H9 (cell line): ENCODE measurements at regions not wholly inside any gene's neighbourhood (a gene's known extent, or its start where the extent isn't known, plus 50 kb on each side); places are given as distances from the start of the nearest gene placed in this dataset.

Source experiments
- DNase-seq: peaks from one replicate; pipeline ENCODE4 v3.0.0-alpha.2; 2017
- H2AFZ ChIP-seq: one replicate; pipeline ENCODE4 v1.6.1; 2013; ENCODE audit warnings: mild to moderate bottlenecking, low read length, control low read depth, moderate library complexity
- H2AK5ac ChIP-seq: 2 replicates; pipeline ENCODE4 v1.6.1; 2013; ENCODE audit warnings: low read length, control low read depth, mixed read lengths; ENCODE audit not compliant: insufficient read length
- H2BK120ac ChIP-seq: one replicate; pipeline ENCODE4 v1.6.1; 2013; ENCODE audit warnings: low read depth, mild to moderate bottlenecking, low read length, control low read depth, inconsistent platforms; ENCODE audit not compliant: poor library complexity, severe bottlenecking
- H2BK12ac ChIP-seq: 2 replicates; pipeline ENCODE4 v1.6.1; 2013; ENCODE audit warnings: low read length, control low read depth, mixed read lengths, low read depth; ENCODE audit not compliant: insufficient read length
- H2BK15ac ChIP-seq: 2 replicates; pipeline ENCODE4 v1.6.1; 2013; ENCODE audit warnings: low read depth, low read length, control low read depth
- H2BK20ac ChIP-seq: one replicate; pipeline ENCODE4 v1.6.1; 2013; ENCODE audit warnings: low read depth, mild to moderate bottlenecking, low read length, control low read depth, inconsistent platforms; ENCODE audit not compliant: poor library complexity, severe bottlenecking
- H2BK5ac ChIP-seq: 2 replicates; pipeline ENCODE4 v1.6.1; 2013; ENCODE audit warnings: low read length, control low read depth, mixed read lengths; ENCODE audit not compliant: insufficient read length
- H3K14ac ChIP-seq: 2 replicates; pipeline ENCODE4 v1.6.1; 2013; ENCODE audit warnings: low read length, control low read depth; ENCODE audit not compliant: insufficient read depth
- H3K18ac ChIP-seq: 2 replicates; pipeline ENCODE4 v1.6.1; 2013; ENCODE audit warnings: low read depth, mild to moderate bottlenecking, mixed read lengths, low read length, control low read depth; ENCODE audit not compliant: insufficient read length
- H3K23ac ChIP-seq: 2 replicates; pipeline ENCODE4 v1.6.1; 2013; ENCODE audit warnings: low read length, control low read depth, mixed read lengths, low read depth; ENCODE audit not compliant: insufficient read length
- H3K23me2 ChIP-seq: 2 replicates; pipeline ENCODE4 v1.6.1; 2013; ENCODE audit warnings: low read depth, mild to moderate bottlenecking, mixed read lengths, low read length, control low read depth; ENCODE audit not compliant: insufficient read length, poor library complexity, severe bottlenecking
- H3K27ac ChIP-seq: 2 replicates; pipeline ENCODE4 v1.5.1; 2013; ENCODE audit warnings: low read length, control low read depth, mixed read lengths, low read depth; ENCODE audit not compliant: insufficient read length
- H3K27me3 ChIP-seq: 2 replicates; pipeline ENCODE4 v1.6.1; 2013; ENCODE audit warnings: low read length, control low read depth, inconsistent platforms; ENCODE audit not compliant: insufficient read depth
- H3K4ac ChIP-seq: 2 replicates; pipeline ENCODE4 v1.6.1; 2013; ENCODE audit warnings: low read depth, mild to moderate bottlenecking, control low read depth, inconsistent platforms, low read length, moderate library complexity
- H3K4me1 ChIP-seq: 2 replicates; pipeline ENCODE4 v1.6.1; 2013; ENCODE audit warnings: low read length, control low read depth, inconsistent platforms; ENCODE audit not compliant: insufficient read depth
- H3K4me2 ChIP-seq: 2 replicates; pipeline ENCODE4 v1.6.1; 2013; ENCODE audit warnings: low read length, control low read depth, mixed read lengths; ENCODE audit not compliant: insufficient read length, insufficient read depth
- H3K56ac ChIP-seq: 2 replicates; pipeline ENCODE4 v1.6.1; 2013; ENCODE audit warnings: low read depth, mild to moderate bottlenecking, mixed read lengths, low read length, control low read depth; ENCODE audit not compliant: insufficient read length
- H3K79me1 ChIP-seq: 2 replicates; pipeline ENCODE4 v1.6.1; 2013; ENCODE audit warnings: low read depth, mild to moderate bottlenecking, moderate library complexity, low read length, control low read depth, inconsistent platforms; ENCODE audit not compliant: insufficient read depth, poor library complexity, severe bottlenecking
- H3K79me2 ChIP-seq: 2 replicates; pipeline ENCODE4 v1.6.1; 2013; ENCODE audit warnings: low read length, control low read depth, inconsistent platforms; ENCODE audit not compliant: insufficient read depth
- H3K9ac ChIP-seq: 2 replicates; pipeline ENCODE4 v1.6.1; 2013; ENCODE audit warnings: low read length, control low read depth, mixed read lengths; ENCODE audit not compliant: insufficient read length; ENCODE audit errors: extremely low read depth
- H3K9me3 ChIP-seq: one replicate; pipeline ENCODE4 v1.6.1; 2013; ENCODE audit warnings: low read depth, low read length, inconsistent platforms; ENCODE audit not compliant: control insufficient read depth
- H3T11ph ChIP-seq: one replicate; pipeline ENCODE4 v1.6.1; 2013; ENCODE audit warnings: mild to moderate bottlenecking, low read length, control low read depth, inconsistent platforms
- H4K20me1 ChIP-seq: one replicate; pipeline ENCODE4 v1.6.1; 2013; ENCODE audit not compliant: control insufficient read depth, insufficient read length, insufficient read depth
- H4K5ac ChIP-seq: 2 replicates; pipeline ENCODE4 v1.6.1; 2013; ENCODE audit warnings: low read depth, mild to moderate bottlenecking, mixed read lengths, low read length, control low read depth; ENCODE audit not compliant: insufficient read length
- H4K8ac ChIP-seq: replicated peaks from 2 replicates; pipeline ENCODE4 v1.6.1; 2013; ENCODE audit warnings: low read length, control low read depth, mixed read lengths, low read depth; ENCODE audit not compliant: insufficient read length
- H4K91ac ChIP-seq: 2 replicates; pipeline ENCODE4 v1.6.1; 2013; ENCODE audit warnings: low read depth, mild to moderate bottlenecking, moderate library complexity, mixed read lengths, low read length, control low read depth; ENCODE audit not compliant: insufficient read length
- H3K27ac Mint-ChIP-seq, 3 experiments: 2 replicates in 2 of 3; 3 replicates in 1 of 3; pipeline ENCODE4 v1.8.0; 2020 to 2021; ENCODE audit warnings: mixed read lengths in 3 of 3, mild to moderate bottlenecking in 1 of 3, moderate library complexity in 1 of 3
- H3K27me3 Mint-ChIP-seq: 2 replicates; pipeline ENCODE4 v1.8.0; 2021; ENCODE audit warnings: low read depth, mild to moderate bottlenecking, moderate library complexity, mixed read lengths
- H3K36me3 Mint-ChIP-seq, 3 experiments: 2 replicates in 2 of 3; 3 replicates in 1 of 3; pipeline ENCODE4 v1.8.0; 2020 to 2021; ENCODE audit warnings: low read depth in 3 of 3, mixed read lengths in 3 of 3; ENCODE audit not compliant: insufficient read depth in 1 of 3
- H3K4me1 Mint-ChIP-seq, 2 experiments: 2 replicates each; pipeline ENCODE4 v1.8.0; 2020; ENCODE audit warnings: mixed read lengths in 2 of 2
- H3K4me3 Mint-ChIP-seq, 2 experiments: 2 replicates in 1 of 2; 3 replicates in 1 of 2; pipeline ENCODE4 v1.8.0; 2020 to 2021; ENCODE audit warnings: mild to moderate bottlenecking in 2 of 2, mixed read lengths in 2 of 2, moderate library complexity in 1 of 2
- H3K9me3 Mint-ChIP-seq, 2 experiments: 2 replicates in 1 of 2; 3 replicates in 1 of 2; pipeline ENCODE4 v1.8.0; 2020; ENCODE audit warnings: mild to moderate bottlenecking in 2 of 2, mixed read lengths in 2 of 2, moderate library complexity in 1 of 2
- CTCF ChIP-seq: fragments of 200-600 bp; sonication (generic); conservative IDR thresholded peaks from 3 replicates; pipeline ENCODE4 v1.8.0; 2021; ENCODE audit warnings: antibody characterized with exemption, mild to moderate bottlenecking
- WGBS: extraction: QIAGEN DNeasy Blood & Tissue Kit; methylation state at CpG from one replicate; pipeline ENCODE4 v1.1.7; 2013; ENCODE audit warnings: missing lambda C conversion rate, low lambda C conversion rate, mixed read lengths; ENCODE audit not compliant: insufficient read length; ENCODE audit errors: extremely low coverage; 5-methylcytosine and 5-hydroxymethylcytosine counted together

GRCh38 chr12:30529489-30530269 lies 166.0 kb downstream of the IPO8 start:
- H3K27ac Mint-ChIP-seq = no peak overlapping the region
- H3K4me1 Mint-ChIP-seq = no peaks in the 10 kb centered on the region
- Histone ChIP-seq H4K91ac (no peak overlapping the region), H3K56ac (no peak overlapping the region), H3K9me3 (no peaks in the 10 kb centered on the region), H3K4me2 (no peak overlapping the region), H3K79me2 (no peaks in the 10 kb centered on the region), H3K14ac (no peak overlapping the region), H3K79me1 (no peaks in the 10 kb centered on the region), H4K8ac (no peak overlapping the region), H2BK120ac (no peak overlapping the region), H3T11ph (no peak overlapping the region), H3K23ac (no peak overlapping the region), H2BK5ac (no peak overlapping the region), H3K27ac (no peak overlapping the region), H3K27me3 (no peaks in the 10 kb centered on the region), H3K9ac (no peak overlapping the region), H2AK5ac (no peak overlapping the region), H2BK15ac (no peak overlapping the region), H2AFZ (no peak overlapping the region), H4K20me1 (no peaks in the 10 kb centered on the region), H4K5ac (no peak overlapping the region), H2BK20ac (no peak overlapping the region), H3K4ac (no peak overlapping the region), H3K23me2 (no peaks in the 10 kb centered on the region), H3K4me1 (no peaks in the 10 kb centered on the region), H2BK12ac (no peak overlapping the region), H3K18ac (no peak overlapping the region)
- no peak for DNase-seq
- H3K4me3 Mint-ChIP-seq = no peak overlapping the region
- H3K9me3 Mint-ChIP-seq = no peaks in the 10 kb centered on the region
- no peaks in the 10 kb centered on the region for H3K36me3 Mint-ChIP-seq
- no peak for TF ChIP-seq CTCF
- WGBS = no CpG with 5 or more reads among the region's 4 CpGs
- no peaks in the 10 kb centered on the region for H3K27me3 Mint-ChIP-seq
